Esophagus muscularis mucosa (tissue), 4 donors: ENCODE measurements at regions not wholly inside any gene's neighbourhood (a gene's known extent, or its start where the extent isn't known, plus 50 kb on each side); places are given as distances from the start of the nearest gene placed in this dataset.

ENCODE experiments used
- DNase-seq: peaks from one replicate; pipeline ENCODE4 v3.0.0-alpha.2; 2017; ENCODE audit errors: extremely low spot score
- H3K27ac ChIP-seq, 4 donors: fragments of 200-600 bp; sonication (generic); replicated peaks in 1 of 4; 1 replicate in 3 of 4; 2 replicates in 1 of 4; pipeline ENCODE4 v1.5.1; 2016 to 2019; ENCODE audit warnings: mild to moderate bottlenecking in 1 of 4
- H3K27me3 ChIP-seq, 4 donors: fragments of 200-600 bp; sonication (generic); one replicate each; pipeline versions ENCODE4 v1.5.1 to v1.6.0; 2016 to 2019
- H3K36me3 ChIP-seq, 4 donors: fragments of 200-600 bp; sonication (generic); one replicate each; pipeline ENCODE4 v1.5.1; 2016 to 2019
- H3K4me1 ChIP-seq, 4 donors: fragments of 200-600 bp; sonication (generic); one replicate each; pipeline ENCODE4 v1.5.1; 2016 to 2019
- H3K4me3 ChIP-seq, 4 donors: fragments of 200-600 bp; sonication (generic); 1 replicate in 2 of 4; 2 replicates in 2 of 4; pipeline ENCODE4 v1.5.1; 2016 to 2019; ENCODE audit warnings: mild to moderate bottlenecking in 4 of 4, moderate library complexity in 1 of 4
- H3K9me3 ChIP-seq, 4 donors: fragments of 200-600 bp; sonication (generic); 1 replicate in 3 of 4; 2 replicates in 1 of 4; pipeline ENCODE4 v1.5.1; 2016 to 2019
- EP300 ChIP-seq: sonication (generic); formaldehyde crosslinking; IDR thresholded peaks from one replicate; pipeline ENCODE4 v1.6.1; 2017; ENCODE audit warnings: antibody characterized with exemption
- POLR2A ChIP-seq: fragments of 450-650 bp; IDR thresholded peaks from one replicate; pipeline ENCODE4 v1.6.1; 2017; ENCODE audit warnings: antibody characterized with exemption, moderate library complexity, mild to moderate bottlenecking, low read depth
- POLR2AphosphoS5 ChIP-seq, 2 donors: sonication (generic); formaldehyde crosslinking; IDR thresholded peaks; one replicate each; pipeline ENCODE4 v1.6.1; 2017; ENCODE audit warnings: antibody characterized with exemption in 2 of 2
- WGBS: methylation state at CpG from one replicate; pipeline ENCODE4 v1.1.5; 2018; 5-methylcytosine and 5-hydroxymethylcytosine counted together
- intact Hi-C: fragments of 100-400 bp; cut with DNase I; formaldehyde crosslinking; loops from one replicate; pipeline ENCODE4 v1.15.1; 2023
- TF ChIP-seq, protein P1 (sequence below), 3 experiments: fragments of 200-600 bp in 2 of 3; fragments of 450-650 bp in 1 of 3; sonication (generic) in 2 of 3; IDR thresholded peaks; one replicate each; pipeline ENCODE4 v1.5.1; 2017 to 2019; ENCODE audit warnings: antibody characterized with exemption in 3 of 3, mild to moderate bottlenecking in 2 of 3, moderate library complexity in 1 of 3

DNA sequence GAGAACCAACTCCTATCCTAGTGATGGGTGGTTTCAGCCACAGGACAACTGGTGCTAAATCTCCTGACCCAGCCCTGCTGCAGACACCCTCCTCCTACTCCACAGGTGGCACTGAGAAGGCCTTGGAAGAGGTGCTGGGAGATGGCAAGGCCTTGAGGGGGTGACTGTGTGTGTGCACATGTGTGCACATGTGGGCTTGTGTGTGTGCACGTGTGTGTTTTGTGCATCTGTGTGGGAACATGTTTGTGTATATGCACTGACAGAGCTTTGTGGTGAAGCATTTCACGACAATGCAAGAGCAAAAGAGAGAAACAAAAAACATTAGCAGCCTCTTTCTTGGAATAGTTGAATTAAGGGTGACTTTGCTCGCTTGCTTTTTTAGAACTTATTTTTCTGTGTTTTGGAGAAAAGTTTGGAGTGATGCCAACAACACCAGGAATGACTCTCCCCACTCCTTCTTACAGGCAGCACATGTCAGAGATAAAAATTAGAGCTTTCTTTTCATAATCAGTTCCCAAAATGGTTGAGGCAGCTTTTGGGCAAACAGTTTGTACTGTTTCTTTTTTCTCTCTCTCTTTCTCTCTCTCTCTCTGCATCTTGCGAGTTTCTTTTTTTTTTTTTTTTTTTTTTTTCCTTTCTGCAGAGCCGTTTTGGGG lies 69.5 kb downstream of the SEC61G start:
- DNase-seq: no peak
- peaks cover 0 to 5% (median 0%) of the 10 kb centered on the region in 4 donors for H3K4me1 ChIP-seq
- no peaks in the 10 kb centered on the region for H3K9me3 ChIP-seq
- no peaks in the 10 kb centered on the region for H3K36me3 ChIP-seq
- H3K27ac ChIP-seq: no peak overlapping the region
- TF ChIP-seq, protein P1, sequence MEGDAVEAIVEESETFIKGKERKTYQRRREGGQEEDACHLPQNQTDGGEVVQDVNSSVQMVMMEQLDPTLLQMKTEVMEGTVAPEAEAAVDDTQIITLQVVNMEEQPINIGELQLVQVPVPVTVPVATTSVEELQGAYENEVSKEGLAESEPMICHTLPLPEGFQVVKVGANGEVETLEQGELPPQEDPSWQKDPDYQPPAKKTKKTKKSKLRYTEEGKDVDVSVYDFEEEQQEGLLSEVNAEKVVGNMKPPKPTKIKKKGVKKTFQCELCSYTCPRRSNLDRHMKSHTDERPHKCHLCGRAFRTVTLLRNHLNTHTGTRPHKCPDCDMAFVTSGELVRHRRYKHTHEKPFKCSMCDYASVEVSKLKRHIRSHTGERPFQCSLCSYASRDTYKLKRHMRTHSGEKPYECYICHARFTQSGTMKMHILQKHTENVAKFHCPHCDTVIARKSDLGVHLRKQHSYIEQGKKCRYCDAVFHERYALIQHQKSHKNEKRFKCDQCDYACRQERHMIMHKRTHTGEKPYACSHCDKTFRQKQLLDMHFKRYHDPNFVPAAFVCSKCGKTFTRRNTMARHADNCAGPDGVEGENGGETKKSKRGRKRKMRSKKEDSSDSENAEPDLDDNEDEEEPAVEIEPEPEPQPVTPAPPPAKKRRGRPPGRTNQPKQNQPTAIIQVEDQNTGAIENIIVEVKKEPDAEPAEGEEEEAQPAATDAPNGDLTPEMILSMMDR (IDR thresholded peaks at IDR 0.05): no peak
- no peak for TF ChIP-seq POLR2AphosphoS5 (IDR thresholded peaks at IDR 0.05)
- TF ChIP-seq EP300: no peak
- no peak for TF ChIP-seq POLR2A
- WGBS: 34% methylated on average over 5 of the region's 5 CpGs
- no peak overlapping the region for H3K4me3 ChIP-seq
- intact Hi-C loops: no loop called here
- no peaks in the 10 kb centered on the region for H3K27me3 ChIP-seq

DNA sequence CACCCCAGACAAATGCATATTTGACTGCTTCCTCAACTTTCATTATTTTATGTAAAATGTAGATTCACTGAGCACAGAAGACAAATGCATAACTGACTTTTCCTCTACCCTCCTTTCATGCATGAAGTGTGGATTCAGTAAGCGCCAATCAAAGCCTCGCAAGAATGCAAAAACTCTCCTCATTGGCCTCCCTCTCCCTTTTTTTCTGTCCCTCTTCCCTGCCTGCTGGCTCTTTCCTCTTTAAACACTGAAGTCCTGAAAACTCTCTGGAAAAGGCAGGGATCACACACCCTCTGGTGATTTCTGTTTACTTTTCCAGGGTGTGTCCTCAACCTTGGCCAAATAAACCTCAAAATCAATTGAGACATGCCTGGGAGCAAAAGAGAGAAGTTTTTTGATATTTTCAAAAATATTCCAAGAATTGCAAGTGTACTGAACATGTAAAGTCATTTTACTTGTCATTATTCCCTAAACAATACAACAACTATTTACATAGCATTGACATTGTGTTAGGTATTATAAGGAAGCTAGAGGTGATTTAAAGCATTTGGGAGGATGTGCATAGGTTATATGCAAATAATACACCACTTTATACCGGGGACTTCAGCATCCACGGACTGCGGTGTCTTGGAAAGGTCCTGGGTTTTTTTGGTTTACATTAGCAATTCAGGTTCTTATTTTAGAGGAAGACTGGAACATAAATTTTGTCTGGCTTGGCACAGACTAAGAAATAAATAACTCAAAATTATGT lies 71.4 kb downstream of the SEC61G start:
- H3K27ac ChIP-seq: no peak overlapping the region
- WGBS: 66% methylated on average over 5 of the region's 5 CpGs
- no peak overlapping the region for H3K4me3 ChIP-seq
- H3K27me3 ChIP-seq: no peaks in the 10 kb centered on the region
- H3K36me3 ChIP-seq: no peaks in the 10 kb centered on the region
- intact Hi-C loops: no loop called here
- H3K4me1 ChIP-seq: peaks cover 0 to 5% (median 0%) of the 10 kb centered on the region in 4 donors
- TF ChIP-seq, protein P1 (IDR thresholded peaks at IDR 0.05): no peak
- TF ChIP-seq POLR2A (no peak), POLR2AphosphoS5 (IDR thresholded peaks at IDR 0.05) (no peak), EP300 (no peak)
- DNase-seq: no peak
- no peaks in the 10 kb centered on the region for H3K9me3 ChIP-seq

DNA sequence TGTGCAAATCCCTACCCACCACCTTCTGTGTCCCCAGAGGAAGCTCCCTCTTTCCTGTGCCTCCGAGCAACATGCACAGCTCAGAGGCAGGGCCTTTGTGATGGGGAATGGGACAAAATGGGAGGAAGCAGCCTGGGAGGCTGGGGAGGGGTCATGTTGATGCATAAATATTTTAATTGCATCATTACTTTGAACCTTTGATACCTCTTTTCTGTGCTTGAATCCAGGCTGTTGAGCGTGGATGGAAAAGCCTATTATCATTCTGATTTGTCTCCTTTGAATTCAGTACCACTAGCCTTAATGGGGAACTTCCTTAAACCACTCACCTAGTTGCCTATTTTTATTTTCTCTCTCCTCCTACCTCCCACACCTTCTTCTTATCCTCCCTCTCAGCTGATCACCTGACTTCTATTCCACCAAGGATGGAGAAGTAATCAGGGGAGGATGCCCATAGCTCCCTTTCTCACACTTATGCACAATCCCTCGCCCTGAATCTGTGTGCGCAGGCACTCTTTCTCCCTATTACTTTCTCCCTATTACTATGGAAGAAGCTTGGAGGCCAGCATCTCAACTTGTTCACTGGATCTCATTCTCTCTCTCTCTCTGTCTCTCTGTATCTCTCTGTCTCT lies 78.5 kb downstream of the SEC61G start:
- no peaks in the 10 kb centered on the region for H3K36me3 ChIP-seq
- H3K4me1 ChIP-seq: no peaks in the 10 kb centered on the region
- no peaks in the 10 kb centered on the region for H3K9me3 ChIP-seq
- TF ChIP-seq EP300 (no peak), POLR2AphosphoS5 (IDR thresholded peaks at IDR 0.05) (no peak), POLR2A (no peak)
- TF ChIP-seq, protein P1 (IDR thresholded peaks at IDR 0.05): no peak
- no peak overlapping the region for H3K27ac ChIP-seq
- intact Hi-C loops: no loop called here
- no peaks in the 10 kb centered on the region for H3K27me3 ChIP-seq
- 75% methylated on average over 4 of the region's 4 CpGs for WGBS
- no peak for DNase-seq
- H3K4me3 ChIP-seq: no peak overlapping the region

DNA sequence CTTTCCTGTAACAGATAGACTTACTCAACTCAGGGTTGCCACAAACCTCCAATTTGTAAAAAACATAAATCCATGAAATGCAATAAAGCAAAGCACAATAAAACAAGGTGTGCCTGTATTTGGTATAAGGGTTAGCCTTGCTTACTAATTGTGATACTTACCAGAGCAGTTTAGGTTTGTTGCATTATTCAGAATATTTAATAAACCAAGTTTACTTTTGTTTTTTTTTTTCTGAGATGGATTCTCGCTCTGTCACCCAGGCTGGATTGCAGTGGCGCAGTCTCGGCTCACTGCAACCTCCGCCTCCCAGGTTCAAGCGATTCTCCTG lies 79.6 kb downstream of the SEC61G start:
- intact Hi-C loops: no loop called here
- Histone ChIP-seq H3K9me3 (no peaks in the 10 kb centered on the region), H3K27ac (no peak overlapping the region), H3K4me1 (no peaks in the 10 kb centered on the region), H3K36me3 (no peaks in the 10 kb centered on the region), H3K4me3 (no peak overlapping the region), H3K27me3 (no peaks in the 10 kb centered on the region)
- WGBS: 93% methylated on average over 5 of the region's 5 CpGs
- TF ChIP-seq, protein P1 (IDR thresholded peaks at IDR 0.05): no peak
- TF ChIP-seq EP300: no peak
- TF ChIP-seq POLR2A: no peak
- no peak for TF ChIP-seq POLR2AphosphoS5 (IDR thresholded peaks at IDR 0.05)
- no peak for DNase-seq
